ENCODE measurements at regions not wholly inside any gene's neighbourhood (a gene's known extent, or its start where the extent isn't known, plus 50 kb on each side); places are given as distances from the start of the nearest gene placed in this dataset.

- no peaks in the 10 kb centered on the region for H3K79me2 ChIP-seq (ENCODE audit: control insufficient read depth, insufficient read depth, low read length)
- H3K36me3 ChIP-seq (ENCODE audit: control insufficient read depth, insufficient read depth, low read length): no peaks in the 10 kb centered on the region
- no peaks in the 10 kb centered on the region for H3K9me3 ChIP-seq (replicated peaks; ENCODE audit: control insufficient read depth, insufficient read depth, low read depth, low read length)
- TF ChIP-seq ZNF174 (CRISPR knock-in tag; IDR thresholded peaks at IDR 0.05): no peak
- TF ChIP-seq SMC3 (conservative IDR thresholded peaks at IDR 0.05; ENCODE audit: insufficient read depth, low read depth, low read length): no peak
- no peak for TF ChIP-seq ZNF696 (CRISPR knock-in tag; conservative IDR thresholded peaks at IDR 0.05)
- 0 out of 2 replicates have a peak, but pooled peaks have one; percentile 55 for TF ChIP-seq EZH2 (IDR thresholded peaks at IDR 0.05; ENCODE audit: borderline replicate concordance, low read depth, low read length)
- H3K4me2 ChIP-seq (ENCODE audit: insufficient read depth, low read length): no peak overlapping the region
- peaks cover 15 to 50% of the 10 kb centered on the region in 2 experiments; a peak in 4 of 5 replicates for H3K27me3 ChIP-seq (ENCODE audit: control insufficient read depth in 2 of 2, insufficient read depth in 2 of 2, low read length in 2 of 2)
- no peak overlapping the region for H3K4me3 ChIP-seq
- ChIA-PET POLR2A (interaction anchor here (0.5 kb wide), 1 partner anchor 15 kb away, joined by 3 read pairs; no protein-coding TSS in a partner anchor), CTCF (ENCODE audit: low intra/inter-chr PET ratio) (no interaction called here)
- H2AFZ ChIP-seq (ENCODE audit: low read depth, low read length): no peak overlapping the region
- no TSS peak for BruUV-seq (replicated peaks)
- intact Hi-C loops (cut with micrococcal nuclease): no loop called here
- peaks cover 0 to 4% of the 10 kb centered on the region in 2 experiments; a peak in 2 of 5 replicates for H3K4me1 ChIP-seq (replicated peaks in 1 of 2; ENCODE audit: control insufficient read depth in 2 of 2, insufficient read depth in 2 of 2, low read length in 2 of 2)
- peak in 1 of 4 experiments; percentile 5 for DNase-seq (ENCODE audit: extremely low read depth in 1 of 4, low spot score in 3 of 4)
- H4K20me1 ChIP-seq (replicated peaks; ENCODE audit: control insufficient read depth, insufficient read depth, low read length): no peaks in the 10 kb centered on the region; the same call in 1 of the 2 replicates
- no peak for FAIRE-seq
- 9% methylated on average over 21 of the region's 21 CpGs for WGBS (ENCODE audit: insufficient coverage, low coverage, missing lambda C conversion rate)
- H3K9me1 ChIP-seq (ENCODE audit: control insufficient read depth, insufficient read depth, low read length): no peaks in the 10 kb centered on the region
- no peak overlapping the region for H3K9ac ChIP-seq (ENCODE audit: insufficient read depth in 1 of 2, low read depth in 2 of 2, low read length in 2 of 2)
- in situ Hi-C loops (cut with MboI): no loop called here
- no peak for ATAC-seq
- no peak overlapping the region for H3K27ac ChIP-seq (ENCODE audit: extremely low read depth, low read depth, low read length)
Observed at GRCh38 chr6:4460586-4461475, 315.4 kb upstream of the CDYL start.

GRCh38 chr6:4459996-4460395, 316.2 kb upstream of the CDYL start:
- WGBS (ENCODE audit: insufficient coverage, low coverage, missing lambda C conversion rate): 17% methylated on average over 11 of the region's 11 CpGs
- CTCF ChIA-PET (ENCODE audit: low intra/inter-chr PET ratio): no interaction called here
- peaks cover 15 to 46% of the 10 kb centered on the region in 2 experiments; a peak in 4 of 5 replicates for H3K27me3 ChIP-seq (ENCODE audit: control insufficient read depth in 2 of 2, insufficient read depth in 2 of 2, low read length in 2 of 2)
- TF ChIP-seq XRCC5 (IDR thresholded peaks at IDR 0.05; ENCODE audit: low read depth, low read length) (no peak), TCFL5 (CRISPR knock-in tag; conservative IDR thresholded peaks at IDR 0.05) (no peak), NELFE (IDR thresholded peaks at IDR 0.05; ENCODE audit: insufficient read depth, insufficient read length) (no peak), BACH1 (tag; IDR thresholded peaks at IDR 0.05) (no peak), ZNF444 (CRISPR knock-in tag; IDR thresholded peaks at IDR 0.05) (no peak), ZKSCAN1 (IDR thresholded peaks at IDR 0.05; ENCODE audit: low read depth, low read length) (no peak), ZNF165 (CRISPR knock-in tag; IDR thresholded peaks at IDR 0.05; ENCODE audit: borderline replicate concordance) (no peak), RAD21 (CRISPR knock-in tag; conservative IDR thresholded peaks at IDR 0.05 in 1 of 2, IDR thresholded peaks at IDR 0.05 in 1 of 2) (no peak), TCF3 (CRISPR knock-in tag; IDR thresholded peaks at IDR 0.05) (no peak), GATA2 (CRISPR knock-in tag; IDR thresholded peaks at IDR 0.05) (no peak), ZNF764 (CRISPR knock-in tag; IDR thresholded peaks at IDR 0.05; ENCODE audit: low read depth) (no peak)

More at GRCh38 chr6:4459996-4460395, 316.2 kb upstream of the CDYL start:
- BruUV-seq (replicated peaks): no TSS peak
- Histone ChIP-seq H2AFZ (ENCODE audit: low read depth, low read length) (no peak overlapping the region), H3K4me2 (ENCODE audit: insufficient read depth, low read length) (no peak overlapping the region), H3K27ac (ENCODE audit: extremely low read depth, low read depth, low read length) (no peak overlapping the region), H3K4me1 (replicated peaks in 1 of 2; ENCODE audit: control insufficient read depth in 2 of 2, insufficient read depth in 2 of 2, low read length in 2 of 2) (peaks cover 0 to 4% of the 10 kb centered on the region in 2 experiments; a peak in 2 of 5 replicates), H3K9ac (ENCODE audit: insufficient read depth in 1 of 2, low read depth in 2 of 2, low read length in 2 of 2) (no peak overlapping the region), H3K4me3 (no peak overlapping the region), H3K36me3 (ENCODE audit: control insufficient read depth, insufficient read depth, low read length) (no peaks in the 10 kb centered on the region), H3K79me2 (ENCODE audit: control insufficient read depth, insufficient read depth, low read length) (no peaks in the 10 kb centered on the region), H4K20me1 (replicated peaks; ENCODE audit: control insufficient read depth, insufficient read depth, low read length) (no peaks in the 10 kb centered on the region; the same call in 1 of the 2 replicates), H3K9me1 (ENCODE audit: control insufficient read depth, insufficient read depth, low read length) (no peaks in the 10 kb centered on the region), H3K9me3 (replicated peaks; ENCODE audit: control insufficient read depth, insufficient read depth, low read depth, low read length) (no peaks in the 10 kb centered on the region)
- in situ Hi-C loops (cut with MboI) (no loop called here), intact Hi-C loops (cut with micrococcal nuclease) (no loop called here)
- FAIRE-seq: no peak
- POLR2A ChIA-PET: interaction anchor here (0.5 to 0.6 kb wide), 2 partner anchors 178 to 482 kb away, joined by 4 to 8 read pairs; no protein-coding TSS in a partner anchor
- ATAC-seq: no peak
- DNase-seq (ENCODE audit: extremely low read depth in 1 of 4, low spot score in 3 of 4): peak in 1 of 4 experiments; percentile 2

All from K562 (cell line).